Left renal cortex interstitium (tissue), 4 donors: ENCODE measurements at regions not wholly inside any gene's neighbourhood (a gene's known extent, or its start where the extent isn't known, plus 50 kb on each side); places are given as distances from the start of the nearest gene placed in this dataset.
"Not testable (repeated sequence)": the region's sequence is repeated elsewhere in the genome, so short reads cannot be mapped to it uniquely, and the experiment has no call there.

Source experiments
- DNase-seq, 4 donors: peaks; one replicate each; pipeline ENCODE4 v3.0.0-alpha.2; 2013; ENCODE audit warnings: low read depth in 4 of 4, low spot score in 2 of 4, missing footprints in 1 of 4

- no peak for DNase-seq
These were observed 72.5 kb downstream of the RRAGC start for GRCh38 chr1:38787041-38787440.

GRCh38 chr1:38786040-38786436 lies 73.5 kb downstream of the RRAGC start:
- no peak for DNase-seq

GRCh38 chr1:38785285-38786039 lies 74.1 kb downstream of the RRAGC start:
- no peak for DNase-seq

- no peak for DNase-seq
These were observed 74.9 kb downstream of the RRAGC start for GRCh38 chr1:38784452-38785284.

GRCh38 chr1:38783640-38784229 lies 75.8 kb downstream of the RRAGC start:
- DNase-seq, result peak in 1 of 4 donors; percentile 56

GRCh38 chr1:38781872-38782617 lies 77.5 kb downstream of the RRAGC start:
- DNase-seq, result no peak

GRCh38 chr1:38780133-38780532 lies 79.4 kb downstream of the RRAGC start:
- no peak for DNase-seq

GRCh38 chr1:38779491-38779890 lies 80.1 kb downstream of the RRAGC start:
- no peak for DNase-seq

GRCh38 chr1:38778521-38778920 lies 81.1 kb downstream of the RRAGC start:
- no peak for DNase-seq

GRCh38 chr1:38778051-38778450 lies 81.5 kb downstream of the RRAGC start:
- no peak for DNase-seq

- no peak for DNase-seq
These were observed 82.1 kb downstream of the RRAGC start for GRCh38 chr1:38777464-38777957.

GRCh38 chr1:38776466-38777065 lies 83.0 kb downstream of the RRAGC start:
- DNase-seq, result no peak

GRCh38 chr1:38775175-38775845 lies 84.3 kb downstream of the RRAGC start:
- DNase-seq, result no peak

- DNase-seq, result no peak
These were observed 86.1 kb downstream of the RRAGC start for GRCh38 chr1:38773483-38773882.

GRCh38 chr1:38772953-38773352 lies 86.6 kb downstream of the RRAGC start:
- DNase-seq, result no peak

GRCh38 chr1:38772026-38772425 lies 87.5 kb downstream of the RRAGC start:
- DNase-seq, result no peak

GRCh38 chr1:38770516-38771173 lies 88.9 kb downstream of the RRAGC start:
- not testable (repeated sequence) for DNase-seq

- no peak for DNase-seq
These were observed 93.4 kb downstream of the RRAGC start for GRCh38 chr1:38766125-38766524.

- no peak for DNase-seq
These were observed 96.5 kb downstream of the RRAGC start for GRCh38 chr1:38763121-38763520.
